ENCODE measurements at regions not wholly inside any gene's neighbourhood (a gene's known extent, or its start where the extent isn't known, plus 50 kb on each side); places are given as distances from the start of the nearest gene placed in this dataset.

DNA sequence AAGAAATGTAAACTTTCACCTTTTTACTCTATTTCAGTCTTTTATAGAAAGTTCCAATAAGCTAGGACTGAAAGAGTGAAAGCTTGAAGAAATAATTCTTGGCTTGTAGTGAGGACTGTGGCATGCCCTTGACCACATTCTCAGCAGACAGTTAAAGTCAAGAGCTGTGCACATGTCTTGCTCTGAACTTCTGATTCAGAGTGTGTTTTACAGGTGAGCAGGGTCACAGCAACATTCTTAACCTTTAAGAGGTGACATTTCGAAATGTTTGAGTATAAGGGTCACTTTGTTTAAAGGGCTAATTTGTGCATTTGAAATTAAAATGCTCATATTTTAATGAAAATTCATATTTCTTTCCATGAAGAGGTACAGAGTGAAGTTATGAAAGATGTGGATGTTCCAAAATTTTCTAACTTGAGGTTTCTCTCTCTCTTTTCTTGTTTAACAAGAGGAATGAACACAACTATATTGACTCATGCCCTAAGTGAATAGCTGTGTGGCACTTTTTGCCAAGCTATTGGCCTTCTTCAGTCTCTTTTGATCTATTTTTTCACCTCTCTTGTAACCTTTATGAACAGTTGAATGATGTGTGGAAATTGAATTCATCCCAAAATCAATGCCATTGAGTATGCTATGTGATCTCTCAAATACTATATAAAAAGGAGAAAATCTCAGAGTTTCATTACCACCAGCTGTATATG lies 918.1 kb downstream of the ADGRL2 start:
- ChIA-PET CTCF (no interaction called here), POLR2A (ENCODE audit: low non-redundant PET) (no interaction called here)
- H3K27ac ChIP-seq, result no peak overlapping the region
- TF ChIP-seq, protein P1, sequence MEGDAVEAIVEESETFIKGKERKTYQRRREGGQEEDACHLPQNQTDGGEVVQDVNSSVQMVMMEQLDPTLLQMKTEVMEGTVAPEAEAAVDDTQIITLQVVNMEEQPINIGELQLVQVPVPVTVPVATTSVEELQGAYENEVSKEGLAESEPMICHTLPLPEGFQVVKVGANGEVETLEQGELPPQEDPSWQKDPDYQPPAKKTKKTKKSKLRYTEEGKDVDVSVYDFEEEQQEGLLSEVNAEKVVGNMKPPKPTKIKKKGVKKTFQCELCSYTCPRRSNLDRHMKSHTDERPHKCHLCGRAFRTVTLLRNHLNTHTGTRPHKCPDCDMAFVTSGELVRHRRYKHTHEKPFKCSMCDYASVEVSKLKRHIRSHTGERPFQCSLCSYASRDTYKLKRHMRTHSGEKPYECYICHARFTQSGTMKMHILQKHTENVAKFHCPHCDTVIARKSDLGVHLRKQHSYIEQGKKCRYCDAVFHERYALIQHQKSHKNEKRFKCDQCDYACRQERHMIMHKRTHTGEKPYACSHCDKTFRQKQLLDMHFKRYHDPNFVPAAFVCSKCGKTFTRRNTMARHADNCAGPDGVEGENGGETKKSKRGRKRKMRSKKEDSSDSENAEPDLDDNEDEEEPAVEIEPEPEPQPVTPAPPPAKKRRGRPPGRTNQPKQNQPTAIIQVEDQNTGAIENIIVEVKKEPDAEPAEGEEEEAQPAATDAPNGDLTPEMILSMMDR (conservative IDR thresholded peaks at IDR 0.05; ENCODE audit: low read depth), result no peak
- no peak for DNase-seq (ENCODE audit: low spot score)

DNA sequence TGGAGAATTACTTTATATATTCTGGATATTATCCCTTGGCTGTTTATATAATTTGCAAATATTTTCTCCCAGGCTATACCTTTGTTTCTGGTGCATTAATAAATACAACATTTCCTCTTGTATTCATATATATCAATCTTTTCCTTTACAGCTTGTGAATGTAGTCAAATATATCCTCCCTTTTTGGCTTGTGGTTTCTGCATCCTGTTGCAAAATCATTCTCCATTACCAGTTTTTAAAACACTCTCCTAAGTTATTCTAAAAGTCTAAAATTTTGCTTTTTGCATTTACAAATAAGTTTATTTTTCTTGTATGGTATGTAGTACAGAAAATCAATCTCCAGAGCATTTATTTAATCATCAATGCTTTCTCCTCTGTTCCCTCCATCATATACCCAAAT lies 909.4 kb downstream of the ADGRL2 start:
- POLR2A ChIA-PET (ENCODE audit: low non-redundant PET), result no interaction called here
- TF ChIP-seq, protein P1 (conservative IDR thresholded peaks at IDR 0.05; ENCODE audit: low read depth), result no peak
- DNase-seq (ENCODE audit: low spot score), result no peak
- CTCF ChIA-PET, result no interaction called here
- no peak overlapping the region for H3K27ac ChIP-seq

DNA sequence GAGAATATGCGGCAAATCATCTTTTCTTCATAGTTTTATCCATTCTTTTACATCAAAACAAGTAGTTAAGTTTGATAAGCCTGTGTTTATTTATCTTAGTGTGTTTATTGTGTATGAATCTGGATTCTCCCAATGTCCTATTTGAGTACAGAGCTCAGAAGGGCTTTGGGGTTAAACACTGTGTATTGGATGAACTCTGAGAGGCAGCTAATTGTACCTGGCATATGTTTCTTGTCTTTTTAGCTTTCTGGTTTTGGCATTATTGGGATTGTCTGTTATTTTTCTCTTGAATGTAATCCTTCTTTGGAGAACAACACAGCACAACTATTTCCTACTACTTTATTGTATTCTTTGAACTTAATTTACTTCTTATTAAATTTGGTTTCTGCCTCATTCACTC lies 906.9 kb downstream of the ADGRL2 start:
- ChIA-PET CTCF (interaction anchor here (0.7 kb wide), 1 partner anchor 1423 kb away, joined by 3 read pairs; no protein-coding TSS in a partner anchor), POLR2A (ENCODE audit: low non-redundant PET) (no interaction called here)
- TF ChIP-seq, protein P1 (conservative IDR thresholded peaks at IDR 0.05; ENCODE audit: low read depth), result no peak
- no peak overlapping the region for H3K27ac ChIP-seq
- no peak for DNase-seq (ENCODE audit: low spot score)

DNA sequence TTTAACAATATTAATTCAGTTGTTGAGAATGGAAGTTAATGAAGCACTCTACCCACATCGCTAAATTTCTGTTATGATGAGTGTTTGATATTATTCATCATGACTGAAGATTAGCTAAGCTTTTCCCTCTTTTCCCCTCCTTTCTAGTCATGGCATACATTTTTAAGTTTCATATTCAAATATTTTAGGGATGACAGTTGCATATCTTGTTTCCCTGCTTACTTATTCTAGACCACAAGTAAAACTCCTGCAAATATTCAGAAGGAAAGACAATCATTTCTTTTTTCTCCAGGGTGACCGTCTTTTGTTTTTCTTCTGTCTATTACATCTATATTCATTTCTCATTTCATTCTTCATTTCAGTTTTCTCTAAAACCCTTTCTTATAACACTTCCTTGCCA lies 906.0 kb downstream of the ADGRL2 start:
- TF ChIP-seq, protein P1 (conservative IDR thresholded peaks at IDR 0.05; ENCODE audit: low read depth), result no peak
- POLR2A ChIA-PET (ENCODE audit: low non-redundant PET), result no interaction called here
- CTCF ChIA-PET, result no interaction called here
- no peak for DNase-seq (ENCODE audit: low spot score)
- H3K27ac ChIP-seq, result no peak overlapping the region

DNA sequence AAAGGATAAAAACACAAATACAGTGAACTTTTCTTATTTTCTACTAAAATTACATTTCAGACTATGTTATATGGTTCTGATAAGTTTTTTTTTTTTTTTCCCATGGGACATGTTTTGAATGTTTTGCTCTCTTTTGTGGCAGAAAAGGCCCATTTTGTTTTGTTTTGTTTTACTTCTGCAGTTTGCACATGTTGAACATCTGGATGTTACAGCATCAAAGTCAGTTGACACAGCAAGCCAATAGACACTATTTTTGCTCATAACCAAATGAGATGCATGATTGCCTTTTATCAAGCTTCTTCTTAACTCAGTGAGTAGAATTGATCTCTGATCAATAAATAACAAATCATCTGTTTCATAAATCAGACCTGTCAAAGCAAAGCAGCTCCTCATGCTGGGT lies 904.2 kb downstream of the ADGRL2 start:
- ChIA-PET CTCF (no interaction called here), POLR2A (ENCODE audit: low non-redundant PET) (no interaction called here)
- H3K27ac ChIP-seq, result no peak overlapping the region
- TF ChIP-seq, protein P1 (conservative IDR thresholded peaks at IDR 0.05; ENCODE audit: low read depth), result no peak
- DNase-seq (ENCODE audit: low spot score), result no peak

DNA sequence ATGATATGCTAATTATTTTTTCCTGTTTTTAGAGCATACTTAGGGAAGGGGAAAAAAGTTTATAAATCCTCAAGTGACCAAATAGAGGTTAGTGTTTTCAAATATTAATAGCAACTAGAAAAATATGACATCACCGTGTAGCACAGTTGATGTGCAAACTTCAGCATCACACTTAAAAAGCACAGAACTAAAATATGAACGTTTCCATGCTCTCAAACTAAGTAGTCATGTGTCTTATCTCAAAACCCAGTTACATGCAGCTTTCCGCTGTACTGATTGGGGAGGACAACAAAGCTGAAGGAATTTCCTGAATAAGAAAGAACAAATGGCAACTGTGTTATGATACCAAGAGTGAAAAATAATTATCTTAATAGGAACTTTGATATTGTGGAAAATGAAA lies 903.7 kb downstream of the ADGRL2 start:
- H3K27ac ChIP-seq, result no peak overlapping the region
- POLR2A ChIA-PET (ENCODE audit: low non-redundant PET), result no interaction called here
- TF ChIP-seq, protein P1 (conservative IDR thresholded peaks at IDR 0.05; ENCODE audit: low read depth), result no peak
- CTCF ChIA-PET, result no interaction called here
- DNase-seq (ENCODE audit: low spot score), result no peak
